Lower lobe of right lung (tissue), 2 donors: ENCODE measurements at regions not wholly inside any gene's neighbourhood (a gene's known extent, or its start where the extent isn't known, plus 50 kb on each side); places are given as distances from the start of the nearest gene placed in this dataset.

Experiments used
- ATAC-seq, 2 donors: fragments of 200-7000 bp; cut with Tn5 transposase; one replicate each; pipeline ENCODE4 v1.9.1; 2020 to 2022; ENCODE audit warnings: mild to moderate bottlenecking in 2 of 2, moderate library complexity in 2 of 2
- DNase-seq: peaks from one replicate; pipeline ENCODE4 v3.0.0-alpha.2; 2020
- H3K27ac ChIP-seq: fragments of 200-600 bp; one replicate; pipeline ENCODE4 v1.8.0; 2022
- H3K27me3 ChIP-seq: fragments of 200-600 bp; one replicate; pipeline ENCODE4 v1.8.0; 2022; ENCODE audit warnings: low read depth
- H3K36me3 ChIP-seq: fragments of 200-600 bp; one replicate; pipeline ENCODE4 v1.8.0; 2022; ENCODE audit warnings: mild to moderate bottlenecking
- H3K4me1 ChIP-seq: fragments of 200-600 bp; one replicate; pipeline ENCODE4 v1.8.0; 2022
- H3K4me3 ChIP-seq: fragments of 200-600 bp; one replicate; pipeline ENCODE4 v1.8.0; 2022; ENCODE audit warnings: mild to moderate bottlenecking
- H3K9me3 ChIP-seq: fragments of 200-600 bp; one replicate; pipeline ENCODE4 v1.8.0; 2022
- intact Hi-C: fragments of 100-400 bp; cut with DNase I; formaldehyde crosslinking; loops from one replicate; pipeline ENCODE4 v1.11.0; 2022
- TF ChIP-seq, protein P1 (sequence below): fragments of 200-600 bp; IDR thresholded peaks from one replicate; pipeline ENCODE4 v1.8.0; 2022; ENCODE audit warnings: antibody characterized with exemption, mild to moderate bottlenecking
- donor health status: DM: no; HTN: yes; CAD: no; lungs with severe emphysema.

DNA sequence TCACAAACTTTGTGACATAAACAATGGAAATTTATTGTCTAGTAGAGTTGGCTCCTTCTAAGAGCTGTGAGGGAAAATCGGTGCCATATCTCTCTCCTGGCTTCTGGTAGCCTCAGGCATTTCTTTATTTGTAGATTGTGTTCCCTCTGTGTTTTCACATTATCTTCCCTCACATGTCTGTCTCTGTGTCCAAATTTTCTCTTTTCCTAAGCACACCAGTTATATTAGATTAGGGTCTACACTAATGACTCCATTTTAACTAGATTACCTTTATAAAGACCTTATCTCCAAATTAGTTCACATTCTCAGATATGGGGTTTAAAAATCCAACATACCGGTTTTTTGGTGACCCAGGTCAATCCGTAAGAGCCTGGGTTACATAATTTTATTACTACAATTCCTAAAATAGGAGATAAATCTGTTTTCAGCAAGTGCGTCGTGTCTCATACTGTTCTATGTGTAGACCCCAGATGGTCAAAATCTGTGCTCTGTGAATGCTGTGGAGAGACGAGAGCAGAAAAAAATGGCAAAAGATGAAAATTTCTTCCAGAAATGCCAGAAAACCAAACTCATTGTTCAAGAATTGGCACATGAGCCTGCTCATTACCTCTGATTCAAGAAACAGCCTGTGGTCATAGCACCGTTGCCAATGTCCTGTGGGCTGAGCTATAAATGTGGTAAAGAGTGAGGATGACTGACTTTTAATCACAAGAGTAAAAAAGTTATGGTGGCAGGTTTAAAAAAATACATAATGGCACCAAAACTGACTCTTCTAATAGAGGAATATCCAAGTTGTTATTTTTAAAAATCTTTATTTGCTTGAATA lies 574.7 kb downstream of the PCDH7 start:
- TF ChIP-seq, protein P1, sequence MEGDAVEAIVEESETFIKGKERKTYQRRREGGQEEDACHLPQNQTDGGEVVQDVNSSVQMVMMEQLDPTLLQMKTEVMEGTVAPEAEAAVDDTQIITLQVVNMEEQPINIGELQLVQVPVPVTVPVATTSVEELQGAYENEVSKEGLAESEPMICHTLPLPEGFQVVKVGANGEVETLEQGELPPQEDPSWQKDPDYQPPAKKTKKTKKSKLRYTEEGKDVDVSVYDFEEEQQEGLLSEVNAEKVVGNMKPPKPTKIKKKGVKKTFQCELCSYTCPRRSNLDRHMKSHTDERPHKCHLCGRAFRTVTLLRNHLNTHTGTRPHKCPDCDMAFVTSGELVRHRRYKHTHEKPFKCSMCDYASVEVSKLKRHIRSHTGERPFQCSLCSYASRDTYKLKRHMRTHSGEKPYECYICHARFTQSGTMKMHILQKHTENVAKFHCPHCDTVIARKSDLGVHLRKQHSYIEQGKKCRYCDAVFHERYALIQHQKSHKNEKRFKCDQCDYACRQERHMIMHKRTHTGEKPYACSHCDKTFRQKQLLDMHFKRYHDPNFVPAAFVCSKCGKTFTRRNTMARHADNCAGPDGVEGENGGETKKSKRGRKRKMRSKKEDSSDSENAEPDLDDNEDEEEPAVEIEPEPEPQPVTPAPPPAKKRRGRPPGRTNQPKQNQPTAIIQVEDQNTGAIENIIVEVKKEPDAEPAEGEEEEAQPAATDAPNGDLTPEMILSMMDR: no peak
- Histone ChIP-seq H3K9me3 (no peaks in the 10 kb centered on the region), H3K4me3 (no peak overlapping the region), H3K27me3 (no peaks in the 10 kb centered on the region), H3K27ac (no peak overlapping the region), H3K4me1 (no peaks in the 10 kb centered on the region), H3K36me3 (no peaks in the 10 kb centered on the region)
- ATAC-seq: no peak
- no peak for DNase-seq
- intact Hi-C loops: no loop called here

DNA sequence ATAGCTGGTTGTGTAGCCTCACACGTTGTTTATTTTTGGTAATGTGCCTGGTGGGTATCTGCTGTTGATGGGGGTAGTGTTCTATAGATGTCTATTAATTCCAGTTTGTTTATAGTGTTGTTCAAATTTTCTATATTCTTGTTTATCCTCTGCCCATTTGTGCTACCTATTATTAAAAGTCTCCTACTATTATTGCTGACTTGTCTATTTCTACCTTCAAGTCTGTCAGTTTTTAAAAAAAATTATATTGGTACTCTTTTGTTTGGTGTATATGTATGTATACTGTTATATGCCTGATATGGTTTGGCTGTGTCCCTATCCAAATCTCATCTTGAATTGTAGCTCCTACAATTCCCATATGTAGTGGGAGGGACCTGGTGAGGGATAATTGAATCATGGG lies 578.6 kb downstream of the PCDH7 start:
- intact Hi-C loops: no loop called here
- H3K9me3 ChIP-seq: no peaks in the 10 kb centered on the region
- H3K4me3 ChIP-seq: no peak overlapping the region
- no peak for ATAC-seq
- H3K27me3 ChIP-seq: no peaks in the 10 kb centered on the region
- no peaks in the 10 kb centered on the region for H3K36me3 ChIP-seq
- no peak overlapping the region for H3K27ac ChIP-seq
- H3K4me1 ChIP-seq: no peaks in the 10 kb centered on the region
- no peak for DNase-seq
- TF ChIP-seq, protein P1: no peak

DNA sequence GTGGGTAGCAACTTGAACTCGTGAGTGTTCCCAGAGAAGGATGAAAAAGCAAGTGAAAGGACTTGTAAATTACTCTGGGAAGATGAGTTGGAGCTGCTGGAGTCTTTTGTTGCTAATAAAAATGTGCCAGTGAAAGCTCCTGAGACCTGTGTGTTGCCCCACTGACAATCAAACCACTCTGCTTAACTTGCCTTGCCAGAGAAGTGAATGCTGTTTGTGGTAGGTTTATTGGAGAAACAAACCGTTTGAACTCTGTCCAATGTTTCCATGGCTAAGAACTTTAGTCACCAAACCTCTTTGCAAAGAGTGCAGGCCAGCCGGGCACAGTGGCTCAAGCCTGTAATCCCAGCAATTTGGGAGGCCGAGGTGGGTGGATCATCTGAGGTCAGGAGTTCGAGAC lies 586.9 kb downstream of the PCDH7 start:
- no peak for ATAC-seq
- no peak for DNase-seq
- intact Hi-C loops: no loop called here
- Histone ChIP-seq H3K27me3 (no peaks in the 10 kb centered on the region), H3K36me3 (no peaks in the 10 kb centered on the region), H3K9me3 (no peaks in the 10 kb centered on the region), H3K4me3 (no peak overlapping the region), H3K27ac (no peak overlapping the region), H3K4me1 (no peaks in the 10 kb centered on the region)
- TF ChIP-seq, protein P1: no peak

DNA sequence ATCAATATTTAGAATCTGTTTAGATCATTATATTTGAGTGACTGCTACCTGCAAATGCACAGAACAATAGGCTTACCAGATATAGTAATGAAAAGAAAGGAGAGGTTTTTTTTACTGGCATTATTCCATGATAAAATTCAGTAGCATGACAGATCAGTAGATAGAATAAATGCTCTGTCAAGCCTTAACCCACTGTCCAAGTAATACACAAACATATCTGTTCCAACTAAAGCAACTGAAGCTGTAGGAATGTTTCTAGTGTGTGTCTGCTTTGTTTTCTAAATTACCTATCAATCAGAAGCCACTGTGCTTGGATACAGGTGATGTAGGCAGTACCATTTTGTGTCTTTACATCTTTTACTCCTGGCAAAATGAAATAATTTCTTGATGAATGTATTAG lies 604.6 kb downstream of the PCDH7 start:
- intact Hi-C loops: no loop called here
- no peak overlapping the region for H3K4me3 ChIP-seq
- TF ChIP-seq, protein P1: no peak
- H3K9me3 ChIP-seq: no peaks in the 10 kb centered on the region
- ATAC-seq (no peak), DNase-seq (no peak)
- no peak overlapping the region for H3K27ac ChIP-seq
- H3K4me1 ChIP-seq: no peaks in the 10 kb centered on the region
- H3K36me3 ChIP-seq: no peaks in the 10 kb centered on the region
- H3K27me3 ChIP-seq: no peaks in the 10 kb centered on the region

DNA sequence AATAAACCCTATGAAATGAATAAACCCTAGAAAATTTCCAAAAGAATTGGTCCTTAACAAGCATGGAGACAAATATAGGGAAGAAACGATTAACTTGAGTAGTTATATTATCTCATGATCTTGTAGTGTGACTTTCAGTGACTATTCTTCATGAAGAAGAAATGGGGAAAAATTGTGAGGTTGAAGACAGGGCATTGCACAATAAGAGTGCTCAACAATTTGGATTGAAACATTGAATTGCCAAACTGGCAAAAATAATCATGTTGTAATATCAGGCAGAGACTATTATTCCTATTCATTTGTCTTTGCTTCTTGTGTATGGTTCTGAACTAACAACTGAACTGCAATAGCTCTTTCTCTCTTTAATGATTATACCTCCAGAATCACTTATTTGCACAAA lies 605.1 kb downstream of the PCDH7 start:
- DNase-seq (no peak), ATAC-seq (no peak)
- TF ChIP-seq, protein P1: no peak
- no peak overlapping the region for H3K27ac ChIP-seq
- no peaks in the 10 kb centered on the region for H3K4me1 ChIP-seq
- no peaks in the 10 kb centered on the region for H3K27me3 ChIP-seq
- H3K36me3 ChIP-seq: no peaks in the 10 kb centered on the region
- H3K4me3 ChIP-seq: no peak overlapping the region
- intact Hi-C loops: no loop called here
- no peaks in the 10 kb centered on the region for H3K9me3 ChIP-seq
